ENCODE measurements at regions not wholly inside any gene's neighbourhood (a gene's known extent, or its start where the extent isn't known, plus 50 kb on each side); places are given as distances from the start of the nearest gene placed in this dataset.
A peak's percentile ranks its signal among the peaks of the same experiment; 100 is the strongest.

DNA sequence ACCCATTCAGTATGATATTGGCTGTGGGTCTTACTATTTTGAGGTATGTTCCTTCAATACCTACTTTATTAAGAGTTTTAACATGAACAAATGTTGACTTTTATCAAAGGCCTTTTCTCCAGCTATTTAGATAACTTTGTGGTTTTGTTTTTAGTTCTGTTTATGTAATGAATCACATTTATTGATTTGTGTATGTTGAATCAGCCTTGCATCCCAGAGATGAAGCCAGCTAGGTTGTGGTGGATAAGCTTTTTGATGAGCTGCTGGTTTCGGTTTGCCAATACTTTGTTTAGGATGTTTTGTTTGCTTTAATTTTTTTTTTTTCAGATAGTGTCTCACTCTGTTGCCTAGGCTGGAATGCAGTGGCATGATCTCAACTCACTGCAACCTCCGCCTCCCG is 609.0 kb upstream of the COX7C start:
- no peak for FAIRE-seq
- TF ChIP-seq POLR2A (IDR thresholded peaks at IDR 0.05; ENCODE audit: low read depth, low read length) = no peak
- no peak for DNase-seq (ENCODE audit: insufficient read length, low spot score)

DNA sequence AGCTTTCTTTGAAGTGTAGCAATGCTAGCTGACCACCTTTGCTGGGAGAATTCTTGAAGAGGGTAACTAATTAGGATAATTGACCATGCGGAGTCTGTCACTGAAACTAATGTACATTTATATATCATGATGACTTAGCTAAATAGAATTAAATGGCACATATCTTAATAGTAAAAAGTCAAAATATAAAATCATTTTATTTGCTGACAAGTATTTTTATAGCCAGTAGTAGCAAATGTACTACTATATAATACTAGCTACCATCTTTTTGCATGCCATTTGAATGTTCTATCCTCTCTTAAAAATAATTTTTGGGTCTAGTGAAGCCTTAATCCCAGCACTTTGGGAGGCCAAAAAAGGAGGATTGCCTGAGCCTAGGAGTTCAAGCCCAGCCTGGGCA is 605.8 kb upstream of the COX7C start:
- TF ChIP-seq POLR2A (IDR thresholded peaks at IDR 0.05; ENCODE audit: low read depth, low read length) = no peak
- FAIRE-seq = no peak
- DNase-seq (ENCODE audit: insufficient read length, low spot score) = no peak

DNA sequence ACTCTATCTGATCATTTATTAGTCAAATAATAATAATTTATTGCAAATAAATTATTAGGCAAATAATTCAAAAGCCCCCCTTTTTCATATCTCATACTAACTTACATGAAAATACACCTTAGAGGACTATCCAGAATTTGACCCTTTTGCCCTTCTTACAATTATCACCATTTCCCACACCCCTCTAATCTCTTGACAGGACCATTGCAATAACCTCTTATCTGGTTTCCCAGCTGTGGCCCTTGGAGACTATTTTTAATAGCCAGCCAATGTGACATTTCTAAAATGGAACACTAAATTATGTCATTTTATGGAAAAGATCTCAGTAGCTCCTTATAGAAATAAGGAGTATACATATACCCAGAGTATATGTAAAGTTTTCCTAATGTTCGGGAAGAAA is 588.4 kb upstream of the COX7C start:
- no peak for TF ChIP-seq POLR2A (IDR thresholded peaks at IDR 0.05; ENCODE audit: low read depth, low read length)
- no peak for FAIRE-seq
- no peak for DNase-seq (ENCODE audit: insufficient read length, low spot score)

DNA sequence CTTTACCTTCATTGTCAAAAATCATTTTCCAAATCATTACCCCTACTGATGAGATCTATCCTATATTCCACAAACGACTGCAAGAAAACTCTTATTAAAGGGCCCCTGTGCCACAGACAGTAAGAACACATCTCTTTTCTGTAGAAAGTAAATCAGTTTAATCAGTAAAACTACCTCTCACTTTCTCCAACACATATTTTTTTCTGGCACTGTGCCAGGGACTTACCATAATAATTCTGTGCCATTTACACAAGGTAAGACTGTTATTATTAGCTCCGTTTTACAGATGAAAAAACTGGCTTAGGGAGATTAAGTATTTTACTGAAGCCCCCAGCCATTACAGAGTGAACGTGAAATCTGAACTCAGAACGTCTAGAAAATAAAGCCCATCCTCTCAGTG is 587.0 kb upstream of the COX7C start:
- TF ChIP-seq POLR2A (IDR thresholded peaks at IDR 0.05; ENCODE audit: low read depth, low read length) = no peak
- no peak for FAIRE-seq
- no peak for DNase-seq (ENCODE audit: insufficient read length, low spot score)

DNA sequence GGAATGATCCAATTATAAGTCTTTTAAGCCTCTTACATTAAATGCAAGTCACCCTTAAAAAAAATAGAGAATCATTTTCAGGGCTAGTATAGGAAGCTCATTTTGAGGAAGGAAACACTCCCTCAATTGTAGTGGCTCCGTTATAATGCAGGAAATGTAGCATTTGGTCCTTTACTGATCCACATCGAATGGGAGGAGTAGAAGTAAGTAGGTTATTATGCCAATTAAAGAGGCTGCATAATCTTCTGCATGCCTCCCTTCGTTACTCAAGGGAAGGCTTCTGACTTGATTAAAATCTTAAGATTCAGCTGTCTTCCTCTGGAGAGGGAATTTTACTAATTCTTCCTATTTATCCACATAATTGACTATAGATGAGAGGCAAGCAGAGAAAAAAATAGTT is 579.2 kb upstream of the COX7C start:
- FAIRE-seq = no peak
- DNase-seq (ENCODE audit: insufficient read length, low spot score) = no peak
- no peak for TF ChIP-seq POLR2A (IDR thresholded peaks at IDR 0.05; ENCODE audit: low read depth, low read length)

DNA sequence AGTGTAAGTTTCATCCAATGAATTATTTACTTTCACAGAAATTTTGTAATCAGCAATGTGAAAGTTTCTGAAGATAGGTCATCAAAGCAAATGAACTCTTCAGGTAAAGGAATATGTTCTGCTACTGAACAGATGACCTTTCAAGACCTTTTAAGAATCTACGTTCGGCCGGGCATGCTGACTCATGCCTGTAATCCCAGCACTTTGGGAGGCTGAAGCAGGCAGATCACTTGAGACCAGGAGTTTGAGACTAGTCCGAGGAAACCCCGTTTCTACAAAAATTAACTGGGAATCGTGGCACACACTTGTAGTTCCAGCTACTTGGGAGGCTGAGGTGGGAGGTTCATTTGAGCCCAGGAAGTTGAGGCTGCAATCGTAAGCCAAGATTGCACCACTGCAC is 578.4 kb upstream of the COX7C start:
- FAIRE-seq (no peak), DNase-seq (ENCODE audit: insufficient read length, low spot score) (no peak)
- TF ChIP-seq POLR2A (IDR thresholded peaks at IDR 0.05; ENCODE audit: low read depth, low read length) = no peak

DNA sequence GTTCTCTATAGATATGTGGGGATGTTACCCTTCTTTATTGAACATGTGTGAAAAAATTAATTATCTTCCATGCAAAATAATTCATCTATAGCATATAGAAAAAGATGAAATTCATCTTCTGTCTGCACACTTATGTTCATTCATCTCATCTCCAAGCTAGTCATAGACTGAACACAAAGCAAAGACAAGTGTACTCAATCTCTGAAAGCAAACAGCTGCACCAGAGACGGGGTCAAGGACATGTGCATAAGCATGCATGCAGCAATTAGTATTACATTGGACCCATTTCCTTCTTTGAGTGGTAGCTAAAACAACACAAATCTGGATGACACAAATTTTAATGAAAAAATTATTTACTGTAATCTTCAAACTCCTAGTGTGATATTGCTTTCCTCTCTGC is 547.0 kb upstream of the COX7C start:
- no peak for FAIRE-seq
- TF ChIP-seq POLR2A (IDR thresholded peaks at IDR 0.05; ENCODE audit: low read depth, low read length) = no peak
- DNase-seq (ENCODE audit: insufficient read length, low spot score) = no peak

DNA sequence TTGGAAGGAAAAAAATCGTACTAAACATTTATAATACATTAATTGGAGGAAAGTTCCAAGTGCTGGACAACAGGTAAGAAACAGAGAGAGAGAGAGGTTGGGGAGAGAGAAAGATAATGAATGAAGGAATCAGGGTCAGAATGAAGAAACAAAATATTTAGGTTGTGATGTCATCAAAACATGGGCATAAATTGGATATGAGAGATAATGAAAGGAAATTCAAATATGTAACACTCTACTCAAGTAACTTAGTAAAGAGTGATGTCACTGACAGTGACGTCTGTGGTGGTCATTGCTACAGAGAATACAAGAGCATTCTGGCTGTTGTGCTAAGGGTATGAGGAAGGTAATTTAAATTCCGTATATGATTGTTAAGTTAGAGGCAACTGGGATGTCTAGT is 543.4 kb upstream of the COX7C start:
- DNase-seq (ENCODE audit: insufficient read length, low spot score) (no peak), FAIRE-seq (no peak)
- no peak for TF ChIP-seq POLR2A (IDR thresholded peaks at IDR 0.05; ENCODE audit: low read depth, low read length)

DNA sequence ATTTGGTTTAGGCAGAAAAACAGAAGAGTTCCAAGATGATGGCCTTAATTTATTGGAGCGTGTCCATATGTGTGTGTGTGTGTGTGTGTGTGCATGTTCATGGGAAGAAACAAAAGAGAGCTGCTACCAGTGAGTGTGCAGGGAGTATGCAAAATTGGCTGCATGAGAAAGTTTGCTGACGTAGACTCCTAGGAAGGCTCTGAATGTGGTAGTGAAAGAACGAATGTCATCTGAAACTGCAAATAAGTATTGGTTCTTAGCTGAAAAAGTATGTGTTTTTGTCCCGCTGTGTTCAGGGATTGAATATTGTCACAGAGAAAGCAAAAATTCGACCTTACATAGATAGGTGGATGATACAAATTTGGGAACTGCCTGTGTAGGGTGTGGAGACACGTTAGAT is 542.6 kb upstream of the COX7C start:
- no peak for TF ChIP-seq POLR2A (IDR thresholded peaks at IDR 0.05; ENCODE audit: low read depth, low read length)
- FAIRE-seq (no peak), DNase-seq (ENCODE audit: insufficient read length, low spot score) (no peak)

DNA sequence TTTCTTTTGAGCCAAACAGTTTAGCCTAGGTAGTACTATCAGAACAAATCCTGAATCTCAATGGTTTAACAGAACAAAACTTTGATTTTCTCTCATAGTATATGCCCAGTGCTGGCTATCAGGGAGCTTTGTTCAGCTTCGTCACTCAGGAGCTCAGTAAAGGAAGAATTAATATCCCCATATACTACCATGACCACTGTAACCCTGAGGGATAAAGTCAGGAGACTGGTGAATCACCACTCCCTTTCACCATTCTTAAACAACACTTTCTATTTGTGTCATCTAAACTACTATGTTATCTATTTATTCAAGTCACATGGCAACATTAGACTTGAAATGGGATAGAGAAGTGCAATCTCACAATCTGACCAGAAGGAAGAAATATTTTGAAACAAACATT is 522.6 kb upstream of the COX7C start:
- TF ChIP-seq POLR2A (IDR thresholded peaks at IDR 0.05; ENCODE audit: low read depth, low read length) = no peak
- DNase-seq (ENCODE audit: insufficient read length, low spot score) = no peak
- FAIRE-seq = peak; percentile 15

DNA sequence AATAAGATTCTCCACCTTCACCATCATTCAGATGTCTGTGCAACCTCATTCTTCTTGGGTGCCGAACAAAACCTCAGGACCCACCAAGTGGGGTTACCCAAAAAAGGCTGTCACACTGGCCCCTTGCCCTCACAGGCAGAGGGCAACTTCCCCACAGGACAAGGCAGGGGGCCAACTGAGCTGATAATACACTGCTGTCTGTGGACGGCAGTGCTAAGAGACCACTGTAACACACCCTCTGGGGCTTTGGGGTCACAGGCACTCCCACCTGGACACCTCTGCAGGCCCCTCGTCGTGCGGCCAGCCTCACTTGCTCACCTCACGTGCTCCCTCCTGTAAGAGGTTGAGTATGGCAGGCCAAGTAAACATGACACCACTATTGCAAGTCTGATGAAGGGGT is 515.8 kb upstream of the COX7C start:
- FAIRE-seq (no peak), DNase-seq (ENCODE audit: insufficient read length, low spot score) (no peak)
- no peak for TF ChIP-seq POLR2A (IDR thresholded peaks at IDR 0.05; ENCODE audit: low read depth, low read length)

DNA sequence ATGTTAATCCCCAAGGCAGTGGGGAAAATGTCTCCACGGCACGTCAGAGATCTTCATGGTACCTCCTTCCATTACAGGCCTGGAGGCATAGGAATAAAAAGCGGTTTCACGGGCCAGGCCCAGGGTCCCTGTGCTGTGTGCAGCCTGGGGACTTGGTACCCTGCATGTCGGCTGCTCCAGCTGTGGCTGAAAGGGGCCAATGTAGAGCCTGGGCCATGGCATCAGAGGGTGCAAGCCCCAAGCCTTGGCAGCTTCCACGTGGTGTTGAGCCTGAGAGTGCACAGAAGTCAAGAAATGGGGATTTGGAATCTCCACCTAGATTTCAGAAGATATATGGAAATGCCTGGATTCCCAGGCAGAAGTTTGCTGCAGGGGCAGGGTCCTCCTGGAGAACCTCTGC is 508.9 kb upstream of the COX7C start:
- DNase-seq (ENCODE audit: insufficient read length, low spot score) (no peak), FAIRE-seq (no peak)
- TF ChIP-seq POLR2A (IDR thresholded peaks at IDR 0.05; ENCODE audit: low read depth, low read length) = no peak

DNA sequence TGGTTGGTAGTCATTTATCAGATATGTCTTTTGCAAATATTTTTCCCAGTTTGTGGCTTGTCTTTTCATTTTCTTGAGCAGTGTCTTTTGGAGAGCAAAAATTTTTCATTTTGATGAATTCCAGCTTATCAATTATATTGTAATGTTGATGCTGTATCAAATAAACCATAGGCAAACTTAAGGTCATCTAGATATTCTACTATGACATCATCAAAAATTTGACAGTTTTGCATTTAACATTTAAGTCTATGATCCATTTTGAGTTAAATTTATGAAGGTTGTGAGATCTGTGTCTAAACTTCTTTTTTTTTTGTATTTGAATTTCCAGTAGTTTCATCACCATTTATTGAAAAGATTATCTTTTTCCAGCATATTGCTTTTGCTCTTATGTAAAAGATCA is 505.5 kb upstream of the COX7C start:
- no peak for DNase-seq (ENCODE audit: insufficient read length, low spot score)
- TF ChIP-seq POLR2A (IDR thresholded peaks at IDR 0.05; ENCODE audit: low read depth, low read length) = no peak
- FAIRE-seq = no peak

DNA sequence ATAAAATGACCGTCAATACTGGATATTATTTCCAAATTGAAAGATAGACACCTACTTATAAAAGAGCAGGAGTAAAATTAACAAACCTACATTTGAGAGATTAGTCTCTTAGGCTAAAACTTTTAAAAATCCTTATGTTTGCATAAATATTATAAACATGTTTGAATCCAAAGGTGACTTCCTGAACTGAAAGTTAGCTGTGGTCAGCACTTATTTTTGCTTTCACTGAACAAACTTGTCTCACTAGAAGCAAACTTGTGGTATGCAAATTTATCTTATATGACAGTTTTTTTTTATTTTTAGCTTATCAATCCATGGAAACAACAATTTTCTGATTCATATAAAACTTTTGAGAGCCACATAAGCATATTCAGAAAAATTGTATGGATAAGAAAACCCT is 502.6 kb upstream of the COX7C start:
- TF ChIP-seq POLR2A (IDR thresholded peaks at IDR 0.05; ENCODE audit: low read depth, low read length) = no peak
- FAIRE-seq = no peak
- no peak for DNase-seq (ENCODE audit: insufficient read length, low spot score)

DNA sequence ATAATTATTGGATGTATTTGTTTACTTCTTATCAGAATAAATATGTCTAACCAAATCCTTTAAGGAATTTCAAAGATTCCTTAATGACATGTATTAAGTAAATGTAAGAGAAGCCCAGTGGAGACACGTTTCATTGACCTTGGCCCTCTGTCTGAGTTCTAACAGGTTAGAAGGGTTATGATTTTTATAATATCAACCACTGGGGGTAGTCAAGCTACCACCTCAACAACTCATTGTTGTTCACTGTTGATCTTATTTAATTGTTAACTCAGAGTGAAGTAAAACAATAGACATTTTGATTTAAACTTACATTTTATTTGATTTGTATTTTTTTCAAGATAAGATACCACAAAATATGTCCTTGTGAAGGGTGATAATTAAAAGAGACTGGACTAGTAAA is 499.2 kb upstream of the COX7C start:
- DNase-seq (ENCODE audit: insufficient read length, low spot score) = no peak
- TF ChIP-seq POLR2A (IDR thresholded peaks at IDR 0.05; ENCODE audit: low read depth, low read length) = no peak
- FAIRE-seq = no peak

DNA sequence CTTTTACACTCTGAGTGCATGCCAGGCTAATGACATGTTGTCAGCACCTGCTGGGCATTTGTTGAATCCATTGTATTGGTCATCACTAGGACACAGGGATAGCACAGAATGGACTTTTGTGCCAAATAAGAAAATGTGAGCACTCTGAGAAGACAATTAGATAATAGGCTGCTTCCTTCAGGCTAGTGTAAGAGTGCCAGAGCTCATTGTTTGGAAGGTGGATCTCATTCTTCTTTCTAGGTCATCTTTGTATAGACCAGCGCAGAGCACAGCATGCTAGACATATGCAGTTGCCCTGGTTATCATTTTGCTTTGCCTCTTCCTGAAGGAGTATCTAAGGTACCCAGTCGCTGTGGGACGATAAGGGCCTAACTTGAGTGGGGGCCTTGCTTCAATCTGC is 493.4 kb upstream of the COX7C start:
- FAIRE-seq (no peak), DNase-seq (ENCODE audit: insufficient read length, low spot score) (no peak)
- no peak for TF ChIP-seq POLR2A (IDR thresholded peaks at IDR 0.05; ENCODE audit: low read depth, low read length)

Measured in H54 (cell line).